Cardiac muscle cell (in vitro differentiated cells and primary cell): ENCODE measurements at regions not wholly inside any gene's neighbourhood (a gene's known extent, or its start where the extent isn't known, plus 50 kb on each side); places are given as distances from the start of the nearest gene placed in this dataset.

Source experiments
- DNase-seq, 2 donors: peaks; one replicate each; pipeline versions ENCODE4 v3.0.0 to v3.0.0-alpha.2; 2010 to 2017; ENCODE audit warnings: low read depth in 1 of 2, low spot score in 1 of 2
- H3K27ac ChIP-seq: fragments of 200-600 bp; sonication (generic); 2 replicates; pipeline ENCODE4 v1.5.1; 2016
- H3K27me3 ChIP-seq: fragments of 200-600 bp; sonication (generic); 2 replicates; pipeline ENCODE4 v1.6.0; 2016; ENCODE audit warnings: control low read depth
- H3K36me3 ChIP-seq: fragments of 200-600 bp; sonication (generic); 2 replicates; pipeline ENCODE4 v1.5.1; 2016; ENCODE audit warnings: control low read depth
- H3K4me1 ChIP-seq: fragments of 200-600 bp; sonication (generic); 2 replicates; pipeline ENCODE4 v1.8.1; 2017; ENCODE audit warnings: low read depth, mild to moderate bottlenecking, mixed run types
- H3K4me3 ChIP-seq: fragments of 200-600 bp; sonication (generic); 2 replicates; pipeline ENCODE4 v1.5.1; 2016; ENCODE audit warnings: mild to moderate bottlenecking
- H3K9me3 ChIP-seq: fragments of 200-600 bp; sonication (generic); 2 replicates; pipeline ENCODE4 v1.5.1; 2017; ENCODE audit warnings: low read depth, mild to moderate bottlenecking, control low read depth
- TF ChIP-seq, protein P1 (sequence below): IDR thresholded peaks from 2 replicates; pipeline ENCODE4 v1.5.1; 2012; ENCODE audit warnings: low read depth, mild to moderate bottlenecking, low read length

DNA sequence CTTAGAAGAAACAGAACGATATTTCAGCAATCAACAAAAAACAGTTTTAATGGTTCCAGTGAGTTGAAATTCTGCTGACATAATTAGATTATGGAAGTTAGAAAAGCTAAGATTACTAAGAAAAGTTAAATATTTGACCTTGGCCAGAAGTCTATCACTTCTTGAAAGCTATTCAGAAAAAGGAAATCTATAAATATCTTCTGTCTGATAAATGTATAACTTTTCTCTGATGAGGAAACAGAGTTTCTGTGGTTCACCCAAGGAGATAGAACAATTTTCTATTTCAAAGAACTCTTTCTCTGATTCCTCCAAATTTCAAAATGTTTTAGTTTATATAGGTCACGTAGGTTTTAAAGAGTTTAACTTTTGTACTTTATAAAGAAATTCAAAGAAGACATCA is 438.4 kb upstream of the CHORDC1 start:
- TF ChIP-seq, protein P1, sequence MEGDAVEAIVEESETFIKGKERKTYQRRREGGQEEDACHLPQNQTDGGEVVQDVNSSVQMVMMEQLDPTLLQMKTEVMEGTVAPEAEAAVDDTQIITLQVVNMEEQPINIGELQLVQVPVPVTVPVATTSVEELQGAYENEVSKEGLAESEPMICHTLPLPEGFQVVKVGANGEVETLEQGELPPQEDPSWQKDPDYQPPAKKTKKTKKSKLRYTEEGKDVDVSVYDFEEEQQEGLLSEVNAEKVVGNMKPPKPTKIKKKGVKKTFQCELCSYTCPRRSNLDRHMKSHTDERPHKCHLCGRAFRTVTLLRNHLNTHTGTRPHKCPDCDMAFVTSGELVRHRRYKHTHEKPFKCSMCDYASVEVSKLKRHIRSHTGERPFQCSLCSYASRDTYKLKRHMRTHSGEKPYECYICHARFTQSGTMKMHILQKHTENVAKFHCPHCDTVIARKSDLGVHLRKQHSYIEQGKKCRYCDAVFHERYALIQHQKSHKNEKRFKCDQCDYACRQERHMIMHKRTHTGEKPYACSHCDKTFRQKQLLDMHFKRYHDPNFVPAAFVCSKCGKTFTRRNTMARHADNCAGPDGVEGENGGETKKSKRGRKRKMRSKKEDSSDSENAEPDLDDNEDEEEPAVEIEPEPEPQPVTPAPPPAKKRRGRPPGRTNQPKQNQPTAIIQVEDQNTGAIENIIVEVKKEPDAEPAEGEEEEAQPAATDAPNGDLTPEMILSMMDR = no peak
- DNase-seq = no peak
- H3K27ac ChIP-seq = no peak overlapping the region

DNA sequence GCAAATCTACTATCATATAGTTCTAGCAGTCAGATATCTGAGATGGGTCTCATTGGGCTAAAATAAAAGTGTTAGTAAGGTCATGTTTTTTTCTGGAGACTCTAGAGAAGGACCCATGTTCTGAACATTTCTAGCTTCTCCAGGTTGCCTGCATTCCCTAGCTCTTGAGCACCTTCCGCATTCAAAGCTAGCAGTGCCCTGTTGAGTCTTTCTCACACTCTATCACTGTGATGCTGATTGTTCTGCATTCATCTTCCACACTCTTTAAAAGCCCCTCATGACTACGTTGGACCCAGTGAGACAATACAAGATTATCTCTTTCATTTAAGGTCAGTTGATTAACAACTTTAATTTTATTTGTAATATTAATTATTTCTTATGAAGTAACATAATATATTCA is 433.3 kb upstream of the CHORDC1 start:
- H3K9me3 ChIP-seq = no peaks in the 10 kb centered on the region
- no peak overlapping the region for H3K27ac ChIP-seq
- no peaks in the 10 kb centered on the region for H3K27me3 ChIP-seq
- H3K4me1 ChIP-seq = no peaks in the 10 kb centered on the region
- TF ChIP-seq, protein P1 = no peak
- no peak overlapping the region for H3K4me3 ChIP-seq
- H3K36me3 ChIP-seq = no peaks in the 10 kb centered on the region
- DNase-seq = no peak

More for the DNA sequence above, 438.4 kb upstream of the CHORDC1 start:
- no peaks in the 10 kb centered on the region for H3K27me3 ChIP-seq
- H3K4me1 ChIP-seq = no peaks in the 10 kb centered on the region
- no peaks in the 10 kb centered on the region for H3K9me3 ChIP-seq
- H3K36me3 ChIP-seq = no peaks in the 10 kb centered on the region
- H3K4me3 ChIP-seq = no peak overlapping the region

DNA sequence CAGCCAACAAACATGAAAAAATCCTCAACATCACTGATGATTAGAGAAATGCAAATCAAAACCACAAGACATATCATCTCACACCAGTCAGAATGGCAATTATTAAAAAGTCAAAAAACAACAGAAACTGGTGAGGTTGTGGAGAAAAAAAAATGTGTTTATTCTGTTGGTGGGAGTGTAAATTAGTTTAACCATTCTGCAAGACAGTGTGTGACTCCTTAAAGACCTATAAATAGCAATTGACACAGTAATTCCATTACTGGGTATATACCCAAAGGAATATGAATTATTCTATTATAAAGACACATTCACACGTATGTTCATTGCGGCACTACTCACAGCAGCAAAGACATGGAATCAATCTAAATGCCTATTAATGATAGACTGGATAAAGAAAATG is 427.3 kb upstream of the CHORDC1 start:
- Histone ChIP-seq H3K4me3 (no peak overlapping the region), H3K4me1 (peaks cover 7% of the 10 kb centered on the region), H3K9me3 (no peaks in the 10 kb centered on the region), H3K27ac (no peak overlapping the region), H3K36me3 (no peaks in the 10 kb centered on the region), H3K27me3 (no peaks in the 10 kb centered on the region)
- TF ChIP-seq, protein P1 = no peak
- DNase-seq = no peak

DNA sequence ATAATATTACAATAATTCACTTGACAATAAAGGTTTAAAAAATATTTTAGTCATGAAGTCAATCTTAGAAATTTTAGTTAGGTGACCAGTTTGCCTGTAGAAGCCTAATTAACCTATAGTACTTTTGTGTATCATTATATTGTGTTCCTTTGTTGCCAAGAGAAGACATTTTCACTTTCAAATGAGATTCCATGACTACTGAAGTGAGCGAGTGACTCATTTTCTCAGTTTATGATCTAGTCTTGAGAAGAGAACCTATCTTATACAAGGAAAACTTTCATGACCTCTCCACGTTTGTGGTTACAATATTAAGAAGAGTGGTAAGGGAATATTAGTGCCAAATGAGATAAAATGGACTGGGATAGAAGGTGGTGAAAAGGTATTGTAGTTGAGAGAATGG is 423.9 kb upstream of the CHORDC1 start:
- peaks cover 7% of the 10 kb centered on the region for H3K4me1 ChIP-seq
- H3K27ac ChIP-seq = no peak overlapping the region
- no peaks in the 10 kb centered on the region for H3K9me3 ChIP-seq
- no peaks in the 10 kb centered on the region for H3K36me3 ChIP-seq
- TF ChIP-seq, protein P1 = no peak
- H3K4me3 ChIP-seq = no peak overlapping the region
- no peak for DNase-seq
- no peaks in the 10 kb centered on the region for H3K27me3 ChIP-seq

DNA sequence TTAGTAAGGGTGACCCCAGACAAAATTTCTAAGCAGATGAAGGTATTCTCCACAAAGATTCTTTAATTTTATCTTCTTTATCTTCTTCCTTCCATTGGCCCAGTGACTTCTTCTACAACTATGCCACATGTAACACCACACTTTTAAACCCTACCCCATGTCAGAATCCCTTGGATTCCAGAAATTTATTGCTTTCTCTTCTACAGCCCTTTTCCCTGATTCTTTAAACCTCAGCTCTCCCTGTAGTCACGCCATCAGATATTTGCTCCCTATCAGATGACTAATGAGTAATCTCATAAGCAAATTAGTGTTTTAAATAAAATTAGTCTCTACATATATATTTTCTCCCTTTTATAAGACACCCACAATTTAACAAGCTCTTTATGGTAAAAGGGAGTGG is 423.4 kb upstream of the CHORDC1 start:
- H3K4me3 ChIP-seq = no peak overlapping the region
- TF ChIP-seq, protein P1 = no peak
- H3K27me3 ChIP-seq = no peaks in the 10 kb centered on the region
- no peak for DNase-seq
- peaks cover 7% of the 10 kb centered on the region for H3K4me1 ChIP-seq
- no peak overlapping the region for H3K27ac ChIP-seq
- H3K9me3 ChIP-seq = no peaks in the 10 kb centered on the region
- H3K36me3 ChIP-seq = no peaks in the 10 kb centered on the region

DNA sequence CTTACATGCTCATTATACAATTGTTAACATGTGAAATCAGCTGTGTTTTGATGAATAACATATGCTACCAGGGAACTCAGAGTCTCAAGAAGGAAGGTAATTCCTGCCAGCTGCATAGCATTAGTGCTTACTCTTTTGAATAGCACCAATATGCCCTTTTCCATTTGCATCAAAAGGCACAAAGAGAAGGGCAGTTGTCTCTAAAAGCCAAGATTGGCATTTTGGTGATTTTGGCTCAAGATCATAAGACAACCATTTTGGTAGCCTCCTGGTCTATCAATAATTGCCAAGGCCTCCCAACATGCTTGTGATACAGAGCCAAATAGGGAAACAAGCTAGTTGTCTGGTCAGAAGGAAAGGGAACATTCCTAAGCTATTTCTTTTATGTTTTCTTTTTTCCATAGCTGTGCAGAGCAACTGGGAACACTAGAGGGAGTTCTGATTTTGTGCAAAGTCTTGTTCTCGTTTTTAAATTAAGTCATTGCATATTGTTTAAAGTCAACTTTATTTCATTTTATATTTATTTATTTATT is 416.7 kb upstream of the CHORDC1 start:
- Histone ChIP-seq H3K4me3 (no peak overlapping the region), H3K27me3 (no peaks in the 10 kb centered on the region), H3K36me3 (no peaks in the 10 kb centered on the region), H3K27ac (no peak overlapping the region), H3K9me3 (no peaks in the 10 kb centered on the region), H3K4me1 (no peaks in the 10 kb centered on the region)
- peak in 1 of 2 donors; percentile 15 for DNase-seq
- TF ChIP-seq, protein P1 = no peak
